NCI-H69 (cell line): ENCODE measurements at regions not wholly inside any gene's neighbourhood (a gene's known extent, or its start where the extent isn't known, plus 50 kb on each side); places are given as distances from the start of the nearest gene placed in this dataset.
"Not testable (repeated sequence)": the region's sequence is repeated elsewhere in the genome, so short reads cannot be mapped to it uniquely, and the experiment has no call there.

Experiments
- DNase-seq: peaks from one replicate; lab custom pipeline; 2025; lab: John Stamatoyannopoulos, UW

GRCh38 chr17:53633856-53634255, 188.9 kb upstream of the KIF2B start:
- peak; percentile 1 for DNase-seq

GRCh38 chr17:53631486-53631885, 191.2 kb upstream of the KIF2B start:
- DNase-seq, result no peak

GRCh38 chr17:53630638-53631037, 192.1 kb upstream of the KIF2B start:
- DNase-seq, result no peak

DNA sequence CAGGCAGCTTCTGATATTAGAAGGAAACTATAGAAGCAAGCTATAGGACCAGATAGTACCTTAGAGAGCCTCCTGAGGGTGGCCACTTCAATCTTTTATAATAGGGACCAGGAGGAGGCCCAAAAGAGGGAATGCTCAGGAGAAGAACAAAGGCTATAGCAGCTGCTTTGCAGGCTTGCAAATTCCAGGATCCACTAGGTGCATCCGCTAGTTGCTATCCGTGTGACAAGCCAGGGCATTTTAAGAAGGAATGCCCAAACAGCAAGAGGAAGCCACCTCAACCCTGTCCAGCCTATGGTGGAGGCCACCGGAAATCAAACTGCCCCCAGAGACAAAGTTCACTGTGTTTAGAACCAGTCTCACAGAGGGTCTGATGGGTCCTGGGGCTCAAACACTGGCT, 192.6 kb upstream of the KIF2B start:
- DNase-seq, result no peak

- no peak for DNase-seq
Measured at GRCh38 chr17:53629188-53629587, 193.5 kb upstream of the KIF2B start.

DNA sequence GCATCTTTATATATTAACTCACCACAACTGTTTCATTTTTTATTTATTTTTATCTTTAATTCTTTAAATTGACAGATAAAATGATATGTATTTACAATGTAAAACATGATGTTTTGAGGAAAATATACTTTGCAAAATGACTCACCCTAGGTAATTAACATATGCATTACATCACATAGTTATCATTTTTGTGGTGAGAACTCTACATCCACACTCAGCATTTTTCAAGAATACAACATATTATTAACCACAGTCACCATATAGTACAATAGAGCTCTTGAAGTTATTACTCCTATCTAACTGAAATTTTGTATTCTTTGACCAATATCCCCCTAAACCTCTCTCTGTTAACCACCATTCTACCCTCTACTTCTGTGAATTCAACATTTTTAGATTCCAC, 194.7 kb upstream of the KIF2B start:
- no peak for DNase-seq

- DNase-seq, result no peak
Measured at GRCh38 chr17:53627511-53627910, 195.2 kb upstream of the KIF2B start.

- DNase-seq, result no peak
Measured at GRCh38 chr17:53626286-53626685, 196.4 kb upstream of the KIF2B start.

- DNase-seq, result no peak
Measured at GRCh38 chr17:53619025-53619424, 203.7 kb upstream of the KIF2B start.

GRCh38 chr17:53608208-53608607, 214.5 kb upstream of the KIF2B start:
- not testable (repeated sequence) for DNase-seq

DNA sequence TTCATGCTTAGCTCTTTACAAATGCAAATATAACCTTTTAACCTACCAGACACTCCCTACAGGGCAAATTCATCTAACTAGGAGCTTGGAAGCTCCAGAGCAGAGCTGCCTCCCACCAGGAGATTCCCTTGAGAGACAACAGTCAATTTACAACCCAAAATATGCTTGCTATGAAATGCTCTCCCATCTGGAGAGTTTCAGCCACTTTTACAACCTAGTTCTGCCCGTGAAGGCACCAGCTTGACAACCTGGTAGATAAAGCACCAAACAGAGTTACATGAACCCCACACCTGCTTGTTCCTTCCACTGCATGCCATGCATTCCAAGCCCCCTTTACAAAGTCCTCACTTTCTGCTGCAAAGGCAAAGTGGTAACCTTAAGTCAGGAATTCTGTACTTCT, 215.3 kb upstream of the KIF2B start:
- DNase-seq, result no peak

- no peak for DNase-seq
Measured at GRCh38 chr17:53588317-53588716, 234.4 kb upstream of the KIF2B start.

- no peak for DNase-seq
Measured at GRCh38 chr17:53574038-53574437, 248.7 kb upstream of the KIF2B start.

DNA sequence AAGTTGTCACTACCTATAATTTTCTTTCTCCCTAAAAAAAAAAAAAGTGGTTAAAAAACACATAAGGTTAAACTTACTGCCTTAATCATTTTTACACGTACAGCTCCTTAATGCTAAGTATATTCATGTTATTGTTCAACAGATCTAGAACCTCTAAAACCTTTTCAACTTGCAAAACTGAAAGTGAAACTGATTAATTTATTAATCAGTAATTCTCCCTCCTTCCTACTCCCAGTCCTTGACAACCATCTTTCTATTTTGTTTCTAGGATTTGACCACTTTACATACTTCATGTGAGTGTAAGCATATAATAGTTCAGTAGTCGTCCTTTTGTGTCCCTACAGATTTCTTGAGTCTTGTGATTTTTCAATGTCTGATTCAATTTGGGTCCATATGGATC, 251.4 kb upstream of the KIF2B start:
- no peak for DNase-seq

DNA sequence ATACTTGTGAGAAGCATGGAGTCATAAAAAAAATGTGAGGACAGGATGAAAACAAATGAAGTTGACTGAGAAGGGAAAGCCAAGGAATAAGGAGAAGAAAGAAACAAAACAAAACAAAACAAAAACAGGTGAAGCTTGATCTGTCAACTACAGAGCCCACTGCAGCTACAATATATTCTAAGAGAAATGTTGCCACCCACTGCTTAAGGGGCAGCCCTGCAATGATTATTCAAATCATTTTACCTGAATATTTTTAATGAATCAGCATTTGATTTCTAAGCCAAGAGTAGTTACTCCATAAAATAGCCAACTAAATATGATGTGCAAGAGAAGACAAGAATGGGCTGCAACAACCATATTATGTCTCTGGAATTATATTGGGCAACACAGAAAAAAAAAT, 252.0 kb upstream of the KIF2B start:
- no peak for DNase-seq

DNA sequence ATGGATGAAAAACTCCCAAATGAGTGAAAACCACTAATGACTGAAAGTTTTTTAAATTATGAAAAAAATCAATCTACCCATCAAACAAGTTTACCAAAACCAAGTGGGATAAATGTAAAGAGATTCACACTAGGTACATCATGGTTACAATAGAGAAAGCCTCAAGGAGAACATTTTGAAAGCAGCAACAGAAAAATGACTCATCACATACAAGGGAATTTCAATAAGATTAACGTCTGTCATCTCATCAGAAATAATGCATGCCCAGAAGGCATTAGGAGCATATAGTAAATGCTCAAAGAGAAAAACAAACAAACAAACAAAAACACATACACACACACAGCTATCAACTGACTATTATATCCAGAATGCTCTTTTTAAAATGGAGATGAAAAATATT, 261.8 kb upstream of the KIF2B start:
- no peak for DNase-seq

DNA sequence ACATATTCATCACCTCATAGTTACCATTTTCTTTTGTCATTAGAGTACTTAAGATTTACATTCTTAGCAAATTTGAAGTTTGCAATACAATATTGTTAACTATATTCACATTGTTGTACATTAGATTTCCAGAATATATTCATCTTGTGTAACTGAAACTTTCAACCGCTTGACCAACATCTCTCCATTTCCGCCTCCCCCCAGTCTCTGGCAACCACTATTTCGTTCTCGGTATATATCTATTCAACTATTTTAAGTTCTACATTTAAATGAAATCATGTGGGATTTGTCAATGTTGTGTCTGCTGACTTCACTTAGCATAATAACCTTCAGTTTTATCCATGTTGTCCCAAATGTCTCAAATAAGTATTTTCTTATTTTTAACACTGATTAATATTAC, 274.5 kb upstream of the KIF2B start:
- DNase-seq, result no peak

- DNase-seq, result no peak
Measured at GRCh38 chr17:53543472-53543871, 279.3 kb upstream of the KIF2B start.

- no peak for DNase-seq
Measured at GRCh38 chr17:53538129-53538617, 284.6 kb upstream of the KIF2B start.

DNA sequence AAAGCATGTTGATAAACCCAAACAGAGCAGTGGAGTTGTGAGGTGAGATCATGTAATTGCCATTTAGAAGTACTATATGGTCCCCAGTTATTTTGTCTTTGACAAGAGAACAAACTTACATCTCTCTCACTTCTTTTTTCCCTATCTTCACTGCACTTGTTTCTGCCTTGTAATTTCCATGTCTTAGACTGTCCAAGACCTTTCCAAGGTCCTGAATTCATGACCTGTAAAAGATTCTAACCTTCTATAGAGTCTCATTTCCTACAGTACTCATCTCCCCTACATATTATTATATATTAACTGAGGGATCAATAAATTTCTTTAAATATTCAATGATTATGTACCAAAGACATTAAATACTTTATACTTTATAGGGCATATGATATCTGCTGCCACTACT, 295.3 kb upstream of the KIF2B start:
- DNase-seq, result no peak

- DNase-seq, result no peak
Measured at GRCh38 chr17:53525590-53525989, 297.1 kb upstream of the KIF2B start.

DNA sequence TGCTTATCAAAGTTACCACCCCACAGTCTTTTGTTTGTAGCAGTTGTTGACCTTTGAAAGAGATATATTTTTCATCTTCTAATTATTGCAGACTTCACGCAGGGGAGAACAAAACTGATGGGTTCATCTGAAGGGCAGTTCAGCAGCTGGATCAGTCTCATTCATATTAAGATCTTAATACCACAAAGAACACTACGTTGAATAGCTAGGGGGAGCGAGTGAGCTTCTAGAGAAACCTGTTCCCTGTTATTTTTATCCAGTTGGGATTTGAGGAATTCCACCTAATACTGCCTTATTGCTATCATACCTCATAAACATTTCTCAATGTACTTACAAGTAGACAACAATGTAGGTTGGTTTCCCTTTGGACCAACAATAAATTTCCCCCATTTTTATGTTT, 306.1 kb upstream of the KIF2B start:
- no peak for DNase-seq

- no peak for DNase-seq
Measured at GRCh38 chr17:53499277-53499676, 323.4 kb upstream of the KIF2B start.

DNA sequence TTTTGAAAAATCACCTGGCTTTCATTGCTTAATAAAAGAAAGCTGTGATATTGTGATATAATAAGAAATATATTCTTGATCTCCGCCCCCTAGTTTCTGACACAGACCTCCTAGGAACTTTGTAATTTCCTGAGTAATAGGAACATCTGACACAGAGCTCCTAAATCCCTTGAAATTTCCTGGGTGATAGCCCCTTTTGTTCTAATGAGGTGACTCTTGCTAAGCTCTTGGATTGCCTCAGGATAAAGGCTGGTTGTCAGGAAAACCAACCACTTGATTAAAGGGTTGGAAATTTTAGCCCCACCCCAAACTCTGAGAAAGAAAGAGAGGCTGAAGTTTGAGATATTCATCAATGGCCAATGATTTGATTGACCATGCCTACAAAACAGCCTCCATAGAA, 326.4 kb upstream of the KIF2B start:
- no peak for DNase-seq

- no peak for DNase-seq
Measured at GRCh38 chr17:53492532-53492931, 330.2 kb upstream of the KIF2B start.
